Naive thymus-derived CD4-positive, alpha-beta T cell (primary cell): ENCODE measurements at regions not wholly inside any gene's neighbourhood (a gene's known extent, or its start where the extent isn't known, plus 50 kb on each side); places are given as distances from the start of the nearest gene placed in this dataset.
"Not testable (repeated sequence)": the region's sequence is repeated elsewhere in the genome, so short reads cannot be mapped to it uniquely, and the experiment has no call there.

Experiments used
- ATAC-seq: fragments of 150-1000 bp; cut with Tn5 transposase; 2 replicates; pipeline ENCODE4 v1.10.0; 2021; ENCODE audit warnings: mild to moderate bottlenecking, moderate library complexity
- CTCF ChIA-PET: fragments of 350-600 bp; sonication (Branson Sonifier 250); formaldehyde crosslinking; loops from one replicate; lab custom pipeline; 2021; ENCODE audit warnings: antibody characterized with exemption; lab: Charles Lee
- POLR2A ChIA-PET: fragments of 350-600 bp; sonication (Branson Sonifier 250); formaldehyde crosslinking; loops from one replicate; lab custom pipeline; 2021; ENCODE audit warnings: antibody characterized with exemption, inconsistent platforms; lab: Charles Lee
- DNase-seq, 9 donors: peaks; one replicate each; pipeline versions ENCODE4 v3.0.0 to v3.0.0-alpha.2; 2020 to 2022; ENCODE audit warnings: mixed read lengths in 1 of 9
- H3K27ac ChIP-seq: one replicate; pipeline ENCODE4 v1.7.0; 2013; ENCODE audit warnings: mild to moderate bottlenecking, low read depth, low read length, moderate library complexity
- H3K27me3 ChIP-seq, 2 donors: one replicate each; pipeline ENCODE4 v1.7.0; 2013; ENCODE audit warnings: low read length in 2 of 2, mild to moderate bottlenecking in 2 of 2, moderate library complexity in 2 of 2; ENCODE audit not compliant: control insufficient read depth in 2 of 2, insufficient read depth in 2 of 2
- H3K36me3 ChIP-seq, 3 experiments: 1 replicate in 2 of 3; 2 replicates in 1 of 3; pipeline ENCODE4 v1.7.0; 2013; ENCODE audit warnings: low read length in 3 of 3, mild to moderate bottlenecking in 3 of 3, moderate library complexity in 1 of 3; ENCODE audit not compliant: insufficient read depth in 3 of 3, control insufficient read depth in 2 of 3
- H3K4me1 ChIP-seq, 2 donors: one replicate each; pipeline ENCODE4 v1.7.0; 2013; ENCODE audit warnings: low read length in 2 of 2, mild to moderate bottlenecking in 2 of 2, moderate library complexity in 1 of 2; ENCODE audit not compliant: control insufficient read depth in 2 of 2, insufficient read depth in 2 of 2
- H3K4me3 ChIP-seq: 2 replicates; pipeline ENCODE4 v1.7.0; 2013; ENCODE audit warnings: mild to moderate bottlenecking, low read length
- H3K9me3 ChIP-seq, 3 experiments: 1 replicate in 2 of 3; 2 replicates in 1 of 3; pipeline ENCODE4 v1.7.0; 2013; ENCODE audit warnings: low read length in 3 of 3; ENCODE audit not compliant: control insufficient read depth in 2 of 3
- H3K27ac Mint-ChIP-seq, 9 donors: one replicate each; pipeline ENCODE4 v1.8.0; 2020 to 2022; ENCODE audit warnings: mixed read lengths in 9 of 9, mild to moderate bottlenecking in 8 of 9, moderate library complexity in 5 of 9, inconsistent platforms in 2 of 9
- H3K27me3 Mint-ChIP-seq, 5 donors: one replicate each; pipeline ENCODE4 v1.8.0; 2021 to 2022; ENCODE audit warnings: mixed read lengths in 5 of 5, mild to moderate bottlenecking in 1 of 5
- H3K36me3 Mint-ChIP-seq, 5 donors: one replicate each; pipeline ENCODE4 v1.8.0; 2020 to 2022; ENCODE audit warnings: mixed read lengths in 5 of 5, mild to moderate bottlenecking in 3 of 5, inconsistent platforms in 1 of 5
- H3K4me1 Mint-ChIP-seq, 7 donors: one replicate each; pipeline ENCODE4 v1.8.0; 2020 to 2022; ENCODE audit warnings: mixed read lengths in 7 of 7, mild to moderate bottlenecking in 3 of 7, inconsistent platforms in 1 of 7
- H3K4me3 Mint-ChIP-seq, 10 donors: one replicate each; pipeline ENCODE4 v1.8.0; 2020 to 2022; ENCODE audit warnings: mild to moderate bottlenecking in 10 of 10, mixed read lengths in 10 of 10, moderate library complexity in 6 of 10, inconsistent platforms in 2 of 10
- H3K9me3 Mint-ChIP-seq, 11 donors: one replicate each; pipeline ENCODE4 v1.8.0; 2020 to 2022; ENCODE audit warnings: mixed read lengths in 11 of 11, mild to moderate bottlenecking in 4 of 11, inconsistent platforms in 1 of 11, moderate library complexity in 1 of 11
- intact Hi-C, 2 donors: fragments of 100-400 bp; cut with micrococcal nuclease; formaldehyde crosslinking; loops; one replicate each; pipeline ENCODE4 v1.15.1; 2023

DNA sequence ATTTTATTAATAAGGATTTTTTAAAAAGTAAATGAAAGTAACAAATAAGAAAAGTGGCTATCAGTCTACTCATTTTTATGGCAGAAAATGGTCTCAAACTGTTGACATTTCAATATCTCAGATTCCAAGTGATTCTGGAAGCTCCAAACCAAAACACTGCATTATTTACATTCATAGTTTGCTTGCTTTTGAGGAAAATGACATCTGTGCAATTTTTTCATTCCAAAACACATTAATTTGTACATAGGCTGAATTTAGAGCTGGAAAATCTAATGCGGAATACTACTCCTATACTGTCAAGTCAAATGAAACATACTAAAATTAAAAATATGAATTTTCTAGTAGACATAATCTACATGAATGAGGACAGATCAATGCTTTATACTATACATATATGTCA, 1047.6 kb downstream of the CDH9 start:
- ATAC-seq: no peak
- peaks cover 0 to 18% (median 5%) of the 10 kb centered on the region in 11 donors for H3K9me3 Mint-ChIP-seq
- no peak for DNase-seq
- no peak overlapping the region for H3K27ac ChIP-seq
- CTCF ChIA-PET: no interaction called here
- intact Hi-C loops: no loop called here
- H3K36me3 ChIP-seq: no peaks in the 10 kb centered on the region
- no peak overlapping the region for H3K4me3 Mint-ChIP-seq
- POLR2A ChIA-PET: no interaction called here
- H3K4me1 ChIP-seq: no peaks in the 10 kb centered on the region
- no peak overlapping the region for H3K4me3 ChIP-seq
- no peak overlapping the region for H3K27ac Mint-ChIP-seq
- no peaks in the 10 kb centered on the region for H3K27me3 Mint-ChIP-seq
- H3K36me3 Mint-ChIP-seq: no peaks in the 10 kb centered on the region
- H3K4me1 Mint-ChIP-seq: no peaks in the 10 kb centered on the region
- H3K9me3 ChIP-seq: no peaks in the 10 kb centered on the region
- no peaks in the 10 kb centered on the region for H3K27me3 ChIP-seq

DNA sequence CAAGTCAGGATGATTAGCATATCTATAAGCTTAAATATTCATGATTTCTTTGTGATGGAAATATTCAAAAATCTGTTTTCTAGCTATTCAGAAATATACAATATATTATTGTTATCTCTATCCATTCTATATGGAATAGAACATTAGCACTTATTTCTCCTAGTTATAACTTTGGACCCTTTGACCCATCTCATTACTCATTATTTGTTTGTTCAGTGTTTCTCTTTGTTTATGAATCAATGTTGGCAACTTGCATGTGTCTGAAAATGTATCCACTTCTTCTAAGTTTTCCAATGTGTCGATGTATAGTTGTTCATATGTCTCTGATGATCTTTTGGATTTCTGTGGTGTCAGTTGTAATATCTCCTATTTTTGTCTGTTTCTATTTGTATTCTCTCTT, 1059.3 kb downstream of the CDH9 start:
- H3K27ac ChIP-seq: no peak overlapping the region
- Mint-ChIP-seq H3K36me3 (no peaks in the 10 kb centered on the region), H3K4me3 (no peak overlapping the region), H3K9me3 (peaks cover 2 to 25% (median 10%) of the 10 kb centered on the region in 11 donors), H3K27me3 (no peaks in the 10 kb centered on the region), H3K27ac (no peak overlapping the region), H3K4me1 (no peaks in the 10 kb centered on the region)
- no peaks in the 10 kb centered on the region for H3K36me3 ChIP-seq
- CTCF ChIA-PET: no interaction called here
- DNase-seq (no peak), ATAC-seq (no peak)
- H3K4me1 ChIP-seq: no peaks in the 10 kb centered on the region
- H3K27me3 ChIP-seq: no peaks in the 10 kb centered on the region
- POLR2A ChIA-PET: no interaction called here
- no peaks in the 10 kb centered on the region for H3K9me3 ChIP-seq
- no peak overlapping the region for H3K4me3 ChIP-seq
- intact Hi-C loops: no loop called here

DNA sequence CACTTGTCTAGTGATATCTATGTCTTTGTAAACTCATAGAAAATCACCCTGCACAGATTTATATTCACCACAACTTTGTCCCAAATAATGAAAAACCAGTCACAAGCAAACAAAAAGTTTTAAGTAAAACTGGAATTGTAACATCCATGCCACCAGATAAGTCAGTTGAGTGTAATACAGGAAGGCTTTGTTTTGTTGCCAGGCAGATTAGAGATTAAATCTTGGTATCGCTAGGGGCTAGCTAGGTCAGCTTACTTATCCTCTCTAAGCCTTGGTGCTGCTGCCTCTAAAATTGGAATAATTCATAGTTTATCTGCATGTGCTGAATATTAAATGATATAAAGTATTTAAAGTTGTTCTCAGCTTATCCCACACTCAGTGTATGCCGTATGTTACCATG, 1062.5 kb downstream of the CDH9 start:
- H3K27me3 ChIP-seq: no peaks in the 10 kb centered on the region
- Mint-ChIP-seq H3K4me1 (no peaks in the 10 kb centered on the region), H3K4me3 (no peak overlapping the region), H3K27ac (no peak overlapping the region), H3K9me3 (peaks cover 2 to 24% (median 9%) of the 10 kb centered on the region in 11 donors), H3K36me3 (no peaks in the 10 kb centered on the region), H3K27me3 (no peaks in the 10 kb centered on the region)
- intact Hi-C loops: no loop called here
- ATAC-seq (no peak), DNase-seq (no peak)
- no peak overlapping the region for H3K27ac ChIP-seq
- ChIA-PET POLR2A (no interaction called here), CTCF (no interaction called here)
- no peak overlapping the region for H3K4me3 ChIP-seq
- H3K36me3 ChIP-seq: no peaks in the 10 kb centered on the region
- H3K9me3 ChIP-seq: no peaks in the 10 kb centered on the region
- no peaks in the 10 kb centered on the region for H3K4me1 ChIP-seq

DNA sequence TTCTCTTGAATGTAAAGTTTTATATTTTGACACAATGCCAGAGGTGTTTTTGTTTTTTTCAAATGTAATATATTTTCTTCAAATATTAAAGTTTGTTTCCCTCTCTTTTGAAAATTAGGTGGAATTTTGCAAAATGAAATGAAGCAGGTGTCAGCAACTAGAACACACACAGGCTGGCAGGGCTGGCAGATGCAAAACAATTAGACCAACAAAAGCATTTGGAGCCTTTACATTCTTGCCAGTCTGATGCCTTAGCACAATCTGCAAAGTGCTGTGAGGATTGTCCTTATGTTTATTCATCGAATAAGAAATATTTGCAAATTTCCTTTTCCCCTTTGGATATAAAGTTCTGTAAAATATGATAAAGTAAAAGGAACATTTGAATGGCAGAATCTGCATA, 1063.9 kb downstream of the CDH9 start:
- CTCF ChIA-PET: no interaction called here
- Mint-ChIP-seq H3K9me3 (peaks cover 0 to 21% (median 7%) of the 10 kb centered on the region in 11 donors), H3K36me3 (no peaks in the 10 kb centered on the region)

GRCh38 chr5:25970906-25971489, 1067.4 kb downstream of the CDH9 start:
- Histone ChIP-seq H3K4me3 (no peak overlapping the region), H3K4me1 (no peaks in the 10 kb centered on the region), H3K36me3 (no peaks in the 10 kb centered on the region), H3K27ac (no peak overlapping the region), H3K27me3 (no peaks in the 10 kb centered on the region), H3K9me3 (no peaks in the 10 kb centered on the region)
- Mint-ChIP-seq H3K27ac (no peak overlapping the region), H3K9me3 (peaks cover 0 to 20% (median 14%) of the 10 kb centered on the region in 11 donors), H3K36me3 (no peaks in the 10 kb centered on the region), H3K4me1 (no peaks in the 10 kb centered on the region), H3K4me3 (no peak overlapping the region), H3K27me3 (no peaks in the 10 kb centered on the region)
- POLR2A ChIA-PET: no interaction called here
- intact Hi-C loops: no loop called here
- no peak for DNase-seq
- CTCF ChIA-PET: no interaction called here
- no peak for ATAC-seq

More for the DNA sequence above, 1063.9 kb downstream of the CDH9 start:
- no peaks in the 10 kb centered on the region for H3K36me3 ChIP-seq
- no peak overlapping the region for H3K27ac Mint-ChIP-seq
- no peaks in the 10 kb centered on the region for H3K4me1 ChIP-seq
- intact Hi-C loops: no loop called here
- H3K4me3 Mint-ChIP-seq: no peak overlapping the region
- POLR2A ChIA-PET: no interaction called here
- DNase-seq (no peak), ATAC-seq (no peak)
- H3K27me3 Mint-ChIP-seq: no peaks in the 10 kb centered on the region
- no peaks in the 10 kb centered on the region for H3K4me1 Mint-ChIP-seq
- no peak overlapping the region for H3K27ac ChIP-seq
- H3K9me3 ChIP-seq: no peaks in the 10 kb centered on the region
- no peak overlapping the region for H3K4me3 ChIP-seq
- H3K27me3 ChIP-seq: no peaks in the 10 kb centered on the region

- H3K27me3 ChIP-seq, H3K4me1 Mint-ChIP-seq, H3K36me3 Mint-ChIP-seq, H3K27ac ChIP-seq, intact Hi-C loops, CTCF ChIA-PET, ATAC-seq, H3K4me1 ChIP-seq, DNase-seq, H3K9me3 ChIP-seq, H3K27me3 Mint-ChIP-seq, H3K27ac Mint-ChIP-seq, H3K36me3 ChIP-seq, H3K4me3 Mint-ChIP-seq, H3K4me3 ChIP-seq, POLR2A ChIA-PET: not testable (repeated sequence)
- peaks cover 0 to 21% (median 14%) of the 10 kb centered on the region in 11 donors for H3K9me3 Mint-ChIP-seq
Measured at GRCh38 chr5:25969042-25969441, 1069.3 kb downstream of the CDH9 start.

GRCh38 chr5:25964009-25964372, 1074.4 kb downstream of the CDH9 start:
- Mint-ChIP-seq H3K27ac (no peak overlapping the region), H3K9me3 (peaks cover 0 to 36% (median 13%) of the 10 kb centered on the region in 11 donors), H3K4me3 (no peak overlapping the region), H3K4me1 (no peaks in the 10 kb centered on the region), H3K27me3 (no peaks in the 10 kb centered on the region), H3K36me3 (no peaks in the 10 kb centered on the region)
- Histone ChIP-seq H3K27ac (no peak overlapping the region), H3K36me3 (no peaks in the 10 kb centered on the region), H3K4me3 (no peak overlapping the region), H3K9me3 (peaks cover 0 to 3% (median 0%) of the 10 kb centered on the region in 3 experiments), H3K4me1 (no peaks in the 10 kb centered on the region), H3K27me3 (no peaks in the 10 kb centered on the region)
- ChIA-PET CTCF (no interaction called here), POLR2A (no interaction called here)
- DNase-seq (no peak), ATAC-seq (no peak)
- intact Hi-C loops: no loop called here
